EH (cell line): ENCODE measurements at regions not wholly inside any gene's neighbourhood (a gene's known extent, or its start where the extent isn't known, plus 50 kb on each side); places are given as distances from the start of the nearest gene placed in this dataset.

Source experiments
- DNase-seq: peaks from one replicate; pipeline ENCODE4 v3.0.0-alpha.2; 2015; ENCODE audit warnings: low read depth

DNA sequence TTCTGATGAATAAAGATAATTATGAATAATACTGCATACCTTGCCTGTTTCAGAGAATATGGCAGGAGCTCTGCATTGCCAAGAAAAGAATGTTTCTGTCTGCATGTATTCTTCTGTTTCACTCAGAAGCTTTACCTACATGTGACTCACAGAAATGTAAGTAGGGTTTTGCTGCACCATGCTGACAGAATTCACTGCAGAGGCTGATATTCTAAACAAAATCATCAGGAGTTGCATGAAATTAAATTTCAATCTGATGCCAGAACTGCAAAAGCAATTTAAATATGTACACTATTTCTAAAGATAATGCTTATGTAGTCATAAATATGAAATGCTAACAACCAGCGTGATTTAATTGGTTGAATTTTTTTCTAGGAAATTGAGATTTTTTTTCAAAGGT lies 332.8 kb upstream of the FSHR start:
- no peak for DNase-seq

DNA sequence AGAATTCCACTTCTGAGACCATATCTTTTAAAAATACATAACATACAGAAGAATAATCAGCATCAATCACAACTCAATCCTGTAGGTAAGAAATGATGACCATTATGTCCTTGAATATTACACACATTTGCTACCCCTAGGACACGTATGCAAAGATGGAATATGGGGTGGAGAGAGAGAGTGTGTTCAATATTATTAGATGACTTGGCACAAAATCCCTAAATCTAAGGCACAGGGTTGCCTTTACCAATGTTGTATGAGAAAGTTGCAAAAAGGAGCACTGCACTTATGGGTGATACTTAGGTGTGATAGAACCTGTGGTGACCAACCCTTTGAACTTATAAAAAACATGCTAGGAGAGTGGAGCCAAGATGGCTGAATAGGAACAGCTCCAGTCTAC lies 326.2 kb upstream of the FSHR start:
- no peak for DNase-seq

DNA sequence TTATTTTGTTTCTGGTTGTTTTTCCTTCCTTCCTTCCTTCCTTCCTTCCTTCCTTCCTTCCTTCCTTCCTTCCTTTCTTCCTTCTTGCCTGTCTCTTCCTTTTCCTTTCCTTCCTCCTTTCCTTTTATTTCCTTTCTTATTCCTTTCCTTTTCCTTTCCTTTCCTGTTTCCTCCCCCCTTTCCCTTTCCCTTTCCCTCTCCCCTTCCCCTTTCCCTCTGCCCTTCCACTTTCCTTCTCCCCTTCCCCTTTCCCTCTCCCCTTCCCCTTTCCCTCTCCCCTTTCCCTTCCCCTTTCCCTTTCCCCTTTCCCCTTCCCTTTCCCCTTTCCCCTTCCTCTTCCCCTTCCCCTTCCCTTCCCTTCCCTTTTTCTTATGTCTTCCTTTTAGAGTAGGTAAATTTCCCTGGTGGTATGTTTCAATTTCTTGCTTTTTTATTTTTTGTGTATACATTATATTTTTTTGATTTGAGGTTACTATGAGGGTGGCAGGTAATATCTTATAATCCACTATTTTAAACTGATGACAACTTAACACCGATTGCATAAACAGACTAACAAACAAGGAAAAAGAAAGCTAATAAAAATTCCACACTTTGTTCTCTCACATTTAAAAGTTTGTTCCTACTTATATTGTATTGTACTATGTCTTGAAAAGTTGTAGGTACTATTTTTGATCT lies 311.0 kb upstream of the FSHR start:
- DNase-seq = no peak

DNA sequence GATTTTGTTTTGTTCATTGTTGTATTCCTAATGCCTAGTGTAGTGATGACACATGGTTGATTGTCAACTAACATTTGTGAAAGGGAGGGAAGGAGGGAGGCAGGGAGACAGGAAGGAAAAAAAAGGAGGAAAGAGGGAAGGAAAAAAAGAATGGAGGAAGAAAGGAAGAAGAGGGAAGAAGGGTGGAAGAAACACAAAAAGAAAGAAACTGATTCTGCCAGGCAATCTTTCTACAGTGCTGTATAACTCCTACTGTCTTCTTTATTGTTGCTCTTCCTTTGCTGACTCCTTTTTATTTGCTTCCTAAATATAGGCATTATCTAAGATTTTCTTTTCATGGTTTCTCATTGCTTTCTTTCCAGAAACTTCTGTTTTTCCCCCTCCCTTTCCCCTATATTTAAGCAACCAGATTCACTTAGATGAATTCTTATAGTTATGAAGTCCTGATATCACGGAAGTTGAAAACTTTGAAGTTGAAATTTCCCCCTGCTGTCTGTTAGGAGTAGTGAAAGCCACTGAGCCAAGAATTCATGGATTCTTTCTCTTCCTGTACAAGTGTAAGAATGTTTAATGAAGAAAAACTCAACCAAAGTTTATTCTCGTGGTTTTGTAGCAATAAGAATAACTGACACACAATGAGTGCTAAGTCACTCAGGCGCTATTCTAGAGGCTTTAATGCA lies 305.1 kb upstream of the FSHR start:
- no peak for DNase-seq

DNA sequence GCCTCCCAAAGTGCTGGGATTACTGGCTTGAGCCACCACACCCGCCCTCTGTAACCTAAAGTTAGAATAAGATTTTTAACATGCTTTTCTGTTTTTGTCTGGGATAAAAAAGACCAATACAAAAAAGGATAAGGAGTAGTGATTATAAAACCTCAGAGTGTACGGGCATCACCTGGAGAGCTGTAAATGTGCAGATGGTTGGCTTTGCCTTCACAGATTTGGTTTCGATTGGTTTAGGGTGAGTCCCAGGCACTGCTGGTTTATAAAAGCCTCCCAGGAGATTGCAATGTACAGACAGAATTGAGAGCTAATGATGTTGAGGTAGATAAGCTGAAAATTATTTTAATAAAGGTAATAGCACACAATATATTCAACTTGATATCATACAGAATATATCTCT lies 289.7 kb upstream of the FSHR start:
- DNase-seq = no peak

DNA sequence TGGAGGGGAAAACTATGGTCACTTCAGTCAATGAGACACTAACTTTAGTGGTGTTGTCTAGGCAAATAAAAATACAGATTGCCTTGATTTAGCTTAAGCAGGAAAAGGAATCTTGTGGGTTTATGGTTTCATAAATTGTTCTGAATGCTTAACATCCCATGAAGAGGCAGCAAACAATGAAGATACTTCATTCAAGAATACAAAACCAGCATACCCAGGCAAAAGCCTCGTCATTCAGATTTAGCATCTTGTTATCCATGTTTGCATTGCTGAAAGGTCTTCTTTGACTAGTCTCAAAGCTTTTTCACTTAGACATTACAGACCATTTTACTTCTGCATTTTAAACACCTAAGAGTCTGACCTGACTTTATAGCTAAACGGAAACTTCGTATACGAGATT lies 272.7 kb upstream of the FSHR start:
- DNase-seq = no peak

DNA sequence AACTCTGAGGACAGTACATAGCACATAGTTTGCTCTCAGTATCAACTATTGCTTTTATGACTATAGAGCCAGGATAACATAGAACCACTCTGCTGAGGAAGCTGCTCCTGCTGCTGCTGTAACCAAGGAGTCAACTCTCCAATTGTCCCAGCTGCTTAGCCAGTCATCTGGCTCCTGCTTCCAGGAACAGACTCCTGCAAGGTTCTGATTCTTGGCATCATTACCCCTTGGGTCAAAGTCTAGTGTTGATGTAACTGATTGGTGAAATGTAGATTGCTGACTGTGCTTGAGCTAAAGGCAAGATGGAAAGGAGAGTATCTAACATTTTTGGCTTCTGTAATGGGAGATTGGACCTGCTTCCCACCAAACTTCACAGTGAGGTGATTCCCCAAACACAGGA lies 261.9 kb upstream of the FSHR start:
- no peak for DNase-seq

DNA sequence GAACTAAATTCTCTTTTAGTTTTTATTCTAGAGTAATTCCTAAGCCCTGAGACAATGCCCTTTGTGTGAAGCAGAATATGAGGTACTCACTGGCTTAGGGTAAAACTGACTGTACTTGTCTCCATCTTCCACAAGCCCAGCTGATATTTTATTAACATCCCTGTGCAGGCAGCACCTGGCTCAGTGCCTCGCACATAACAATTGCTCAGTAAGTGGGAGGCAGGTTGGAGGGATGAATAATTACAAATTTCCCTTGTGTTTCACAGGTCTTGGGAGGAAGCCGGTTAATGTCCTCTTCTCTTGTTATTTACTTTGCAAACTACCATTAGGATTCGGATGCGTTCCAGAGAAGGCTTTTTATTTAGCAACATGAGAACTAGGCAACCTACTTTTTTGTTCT lies 249.8 kb upstream of the FSHR start:
- no peak for DNase-seq

DNA sequence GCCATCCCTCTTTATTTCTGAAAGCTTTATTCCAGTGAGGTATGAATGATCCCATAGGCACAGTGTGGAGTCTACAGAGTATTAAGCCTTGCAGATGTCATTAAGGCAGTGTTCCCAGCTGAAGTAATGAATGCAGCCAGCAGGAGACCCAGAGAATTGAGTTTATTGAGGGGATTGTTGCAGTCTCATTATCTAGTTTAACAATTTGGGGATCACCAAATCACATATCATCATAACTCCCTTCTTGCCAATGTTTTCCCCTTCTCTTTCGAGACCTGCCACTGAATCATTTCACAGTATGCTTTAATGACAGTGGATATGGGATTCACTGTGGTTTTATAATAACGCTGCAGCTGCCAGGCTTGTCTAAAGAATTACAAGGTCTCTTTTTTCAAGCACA lies 249.3 kb upstream of the FSHR start:
- DNase-seq = no peak

DNA sequence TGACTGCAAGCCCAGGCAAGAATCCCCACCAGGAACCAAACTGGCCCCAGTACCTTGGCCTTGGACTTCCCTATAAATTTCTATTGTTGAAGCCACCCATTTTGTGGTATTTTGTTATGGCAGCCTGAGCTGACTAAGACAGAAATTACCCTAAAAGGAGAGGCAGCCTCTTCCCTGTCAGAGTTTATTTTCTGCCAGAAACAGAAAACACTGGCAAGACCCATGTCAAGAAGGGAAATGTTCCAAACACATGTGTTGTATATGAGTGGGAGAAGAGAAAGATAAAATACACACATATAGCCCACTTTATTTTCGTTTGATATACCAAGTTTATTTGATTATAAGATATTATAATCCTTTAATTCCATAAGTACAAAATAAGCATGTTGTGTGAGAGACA lies 225.1 kb upstream of the FSHR start:
- no peak for DNase-seq

DNA sequence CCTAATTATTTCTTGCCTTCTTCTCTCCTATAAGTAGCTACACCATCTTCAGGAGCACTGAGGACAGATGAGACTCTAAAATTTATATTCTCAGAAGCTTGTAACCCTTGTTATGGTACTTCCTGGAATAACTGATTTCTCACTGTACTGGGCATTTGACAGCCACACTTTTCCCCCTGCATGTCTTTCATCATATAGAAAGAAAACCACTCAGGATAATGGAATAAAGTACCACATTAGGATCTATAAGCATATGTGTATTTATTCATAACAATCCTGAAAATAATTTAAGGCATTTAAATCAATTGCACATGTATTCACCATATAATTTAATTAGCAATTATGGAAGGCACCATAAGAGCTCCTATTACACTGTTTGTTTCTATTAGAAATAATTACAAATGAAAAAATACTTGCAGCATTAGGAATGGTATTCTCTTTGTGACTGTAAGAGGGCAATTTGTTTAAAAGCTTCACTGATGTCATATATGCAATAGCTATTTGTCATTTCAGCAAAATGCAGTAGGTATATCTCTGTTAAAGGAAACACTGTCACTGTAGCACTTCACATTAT lies 216.9 kb upstream of the FSHR start:
- no peak for DNase-seq

DNA sequence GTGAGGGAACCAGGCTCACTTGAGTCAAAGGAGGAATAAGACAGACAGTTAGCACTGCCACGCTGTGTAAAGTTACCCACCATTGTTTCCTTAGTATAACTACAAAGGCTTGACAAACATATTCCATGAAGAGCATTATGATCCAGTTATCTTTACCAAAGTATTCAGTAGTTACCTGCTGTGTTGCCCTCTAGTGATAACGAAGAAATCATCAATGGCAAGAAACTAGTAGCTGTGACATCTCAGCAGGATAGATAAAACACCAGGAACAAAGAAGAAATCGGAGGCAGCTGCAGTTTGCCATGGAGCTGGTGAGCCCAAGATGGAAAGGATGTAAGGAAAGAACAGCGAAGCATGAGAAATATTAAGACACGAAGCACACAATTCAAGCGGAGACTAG lies 215.3 kb upstream of the FSHR start:
- no peak for DNase-seq

DNA sequence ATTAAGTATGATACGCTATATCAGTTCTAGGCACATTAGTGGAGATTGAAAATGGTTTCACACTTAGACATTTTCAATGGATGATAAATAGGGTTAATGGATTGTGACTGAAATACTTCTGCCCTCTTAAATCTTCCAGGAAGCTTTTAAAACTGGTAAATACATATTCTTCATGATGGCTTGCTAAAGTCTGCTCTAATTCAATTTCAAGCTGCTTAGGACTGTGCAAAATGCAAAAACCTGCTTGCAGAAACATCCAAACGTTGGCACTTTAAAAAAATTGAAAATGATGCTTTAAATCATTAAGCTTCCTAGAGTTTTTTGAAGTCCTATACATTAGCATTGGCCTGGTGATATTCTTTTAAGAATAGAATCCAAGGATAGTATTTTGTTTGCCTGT lies 214.8 kb upstream of the FSHR start:
- DNase-seq = no peak

DNA sequence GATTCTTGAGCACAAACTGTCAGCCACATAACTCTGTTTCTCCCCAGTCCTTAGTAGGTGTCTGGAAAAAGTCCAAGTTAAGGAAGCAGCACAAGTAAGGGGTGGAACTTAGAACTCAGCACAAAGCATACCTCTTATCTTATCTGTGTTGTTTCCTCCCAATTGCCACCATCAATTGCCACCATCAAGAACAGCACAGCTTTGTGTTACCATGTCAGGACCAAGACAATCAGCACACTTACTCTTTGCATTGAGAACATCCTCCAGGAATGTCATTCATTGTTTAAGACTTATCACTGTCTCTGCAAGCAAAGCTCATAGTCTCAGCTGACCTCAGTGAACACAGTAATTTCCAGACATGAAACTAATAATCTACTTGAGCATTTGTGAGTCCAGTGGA lies 212.7 kb upstream of the FSHR start:
- DNase-seq = no peak

DNA sequence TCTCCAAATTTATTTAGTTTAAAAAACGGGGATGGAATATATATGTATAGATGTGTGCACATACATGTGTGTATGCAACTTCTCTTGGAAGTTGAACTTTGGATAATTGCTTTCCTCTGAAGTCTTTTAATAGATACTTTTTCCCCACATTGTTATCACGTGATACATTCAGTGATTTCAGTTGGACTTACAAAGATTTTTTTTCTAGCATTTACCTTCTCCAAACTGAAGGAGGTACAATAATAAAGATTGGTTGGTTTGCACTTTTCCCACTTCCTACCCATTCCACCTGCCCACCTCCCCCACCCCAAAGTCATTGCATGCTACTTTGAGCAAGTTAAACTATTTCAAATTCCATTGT lies 206.1 kb upstream of the FSHR start:
- DNase-seq = no peak

DNA sequence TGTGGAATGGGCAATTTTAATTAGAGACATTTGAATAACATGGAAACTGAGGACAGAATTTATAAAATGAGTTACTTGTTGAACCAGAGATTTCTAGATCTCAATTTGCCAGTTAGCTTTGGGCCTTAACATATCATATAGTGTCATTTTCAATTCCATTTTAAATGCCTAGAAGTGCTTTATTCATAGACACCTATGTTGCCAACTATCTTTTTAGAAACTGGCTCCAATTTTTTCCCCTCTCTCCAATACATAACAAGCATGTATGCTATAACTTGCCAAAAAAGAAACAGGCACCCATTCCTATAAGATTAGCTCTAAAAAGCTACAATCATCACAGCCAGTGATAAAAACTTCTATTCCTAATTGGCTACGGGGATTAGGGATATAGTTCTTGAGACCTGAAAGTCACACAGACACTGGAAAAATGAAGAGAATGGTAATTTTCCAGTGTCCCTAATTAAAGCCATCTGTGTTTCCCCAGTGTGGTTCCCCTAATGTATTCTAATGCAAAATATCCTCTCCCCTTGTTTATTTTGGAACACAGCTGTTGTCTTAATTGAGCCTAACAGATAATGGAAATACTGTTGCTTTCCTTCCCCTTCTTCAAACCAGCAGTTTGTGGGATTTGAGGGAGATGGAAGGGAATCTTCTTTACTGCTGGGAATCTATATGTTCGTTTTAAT lies 205.5 kb upstream of the FSHR start:
- peak; percentile 0 for DNase-seq

DNA sequence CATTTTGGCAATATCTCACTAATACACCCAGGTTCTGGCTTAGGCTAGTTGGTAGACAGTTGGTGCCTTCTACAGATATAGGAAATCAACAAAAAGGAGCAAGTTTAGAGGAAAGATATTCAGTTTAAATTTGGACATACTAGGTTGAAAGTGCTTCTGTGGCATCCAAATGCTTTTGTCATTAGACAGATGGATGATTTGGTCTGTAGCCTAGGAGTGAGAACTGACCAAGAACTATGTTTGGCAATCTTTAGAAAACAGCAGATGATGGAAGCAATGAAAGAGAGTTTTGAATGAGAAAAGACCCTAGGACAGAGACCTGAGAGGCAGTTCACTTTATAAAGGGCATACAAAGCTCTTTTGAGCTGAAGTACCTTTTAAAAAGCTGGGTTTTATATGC lies 201.3 kb upstream of the FSHR start:
- DNase-seq = no peak

DNA sequence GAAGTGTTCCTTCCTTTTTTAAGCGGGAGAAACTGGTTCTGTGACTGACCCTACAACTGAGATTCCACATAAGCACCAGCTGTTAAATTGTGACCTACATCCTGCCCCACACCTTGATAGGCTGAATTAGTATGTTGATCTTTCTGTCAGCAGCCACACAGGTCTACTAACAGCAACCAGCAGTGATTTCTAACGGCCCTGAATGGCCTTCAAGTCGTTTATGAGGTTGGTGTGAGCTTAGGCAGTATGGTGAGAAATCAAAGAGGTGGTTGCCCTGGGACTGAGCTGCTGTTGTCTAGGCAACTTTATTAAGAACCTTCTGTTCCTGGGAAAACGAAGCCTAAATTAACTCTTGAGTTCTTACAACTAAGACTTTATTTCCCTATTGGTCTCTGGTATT lies 197.2 kb upstream of the FSHR start:
- DNase-seq = no peak

DNA sequence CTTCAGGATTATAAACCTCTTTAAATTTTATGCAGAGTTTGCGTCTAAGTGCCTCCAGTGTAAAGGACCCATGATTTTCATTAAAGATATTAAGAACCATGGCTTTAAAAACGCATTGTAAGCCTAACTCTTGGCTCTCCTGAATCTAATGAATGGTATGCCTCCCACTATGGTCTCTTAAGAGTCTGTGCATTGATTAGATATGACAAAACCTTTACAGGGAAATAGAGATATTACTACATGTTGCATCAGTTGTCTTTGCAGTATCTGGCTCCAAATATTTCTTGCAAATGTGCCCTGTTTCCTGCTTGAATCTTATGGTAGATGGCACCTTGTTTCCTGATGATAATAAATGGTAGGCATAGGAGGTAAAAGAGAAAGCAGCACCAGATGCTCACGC lies 189.3 kb upstream of the FSHR start:
- no peak for DNase-seq

DNA sequence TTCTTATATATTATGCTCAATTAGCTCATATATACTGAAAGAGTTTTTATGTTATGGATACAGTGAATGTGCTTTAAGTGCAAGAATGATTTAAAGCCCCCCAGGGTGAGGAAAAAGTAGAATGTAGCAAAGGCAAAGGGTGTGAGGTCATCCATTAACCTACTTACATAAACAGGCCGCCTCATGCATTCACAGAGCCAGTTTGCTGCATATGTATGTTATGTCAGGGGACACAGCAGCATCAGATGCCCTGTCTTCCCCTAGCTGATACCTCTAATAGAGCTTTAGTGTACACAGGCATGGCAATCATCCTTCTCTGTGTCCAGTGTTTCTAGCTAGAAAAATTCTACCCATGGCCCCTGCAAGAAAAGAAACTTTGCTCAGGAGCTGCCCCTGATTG lies 187.8 kb upstream of the FSHR start:
- no peak for DNase-seq

DNA sequence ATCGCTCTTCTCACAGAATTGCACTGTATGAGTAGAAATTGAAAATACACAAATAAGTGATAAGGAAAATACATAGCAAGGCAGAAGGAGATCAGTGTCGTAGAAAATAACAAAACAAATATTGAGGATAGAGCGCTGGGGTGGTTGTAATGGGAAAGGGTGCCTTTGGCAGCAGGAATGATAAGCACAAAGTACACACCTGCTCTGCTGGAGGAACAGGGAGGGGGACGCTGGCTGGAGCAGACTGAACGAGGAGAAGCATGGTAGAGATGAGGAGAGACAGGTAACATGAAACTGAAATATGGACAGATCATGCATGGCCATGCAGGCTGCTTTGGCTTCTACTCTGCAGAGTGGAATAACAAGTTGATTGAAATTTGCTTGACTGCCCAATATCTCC lies 181.2 kb upstream of the FSHR start:
- DNase-seq = no peak

DNA sequence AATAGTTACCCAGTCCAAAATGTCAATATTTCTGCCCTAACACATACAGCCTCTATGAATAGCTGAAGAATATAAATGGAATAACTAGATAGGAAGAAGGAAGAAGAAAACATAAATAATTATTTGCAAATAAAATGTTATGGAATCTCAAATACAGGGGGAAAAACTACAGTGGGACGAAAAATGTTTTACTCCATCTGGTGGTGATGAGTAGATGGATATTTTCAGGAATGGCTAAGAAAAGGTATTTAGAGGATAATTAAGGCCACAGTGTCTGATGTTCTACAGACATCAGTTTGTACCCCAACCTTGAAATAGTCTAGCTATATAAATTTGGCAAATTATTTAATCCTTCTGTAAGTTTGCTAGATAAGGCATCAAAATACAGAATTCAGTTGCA lies 178.1 kb upstream of the FSHR start:
- peak; percentile 2 for DNase-seq

DNA sequence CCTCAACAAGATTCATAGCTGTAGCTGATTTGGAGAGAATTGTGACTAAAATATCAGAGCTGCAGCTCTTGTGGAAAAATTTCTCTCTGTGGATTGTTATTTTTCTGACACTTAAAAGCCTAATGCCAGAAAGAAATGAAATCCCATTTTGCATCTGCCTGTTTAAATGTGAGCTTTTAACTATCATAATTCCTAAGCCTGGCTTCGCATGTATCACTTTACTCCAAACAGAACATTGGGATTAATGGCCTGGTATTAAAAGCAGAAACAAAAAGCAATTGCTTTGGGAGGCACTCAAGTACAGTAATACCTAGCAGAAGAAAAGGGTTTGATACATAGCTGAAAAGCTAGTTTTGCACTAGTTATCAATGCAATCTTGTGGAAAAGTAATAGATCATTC lies 164.2 kb upstream of the FSHR start:
- DNase-seq = no peak

DNA sequence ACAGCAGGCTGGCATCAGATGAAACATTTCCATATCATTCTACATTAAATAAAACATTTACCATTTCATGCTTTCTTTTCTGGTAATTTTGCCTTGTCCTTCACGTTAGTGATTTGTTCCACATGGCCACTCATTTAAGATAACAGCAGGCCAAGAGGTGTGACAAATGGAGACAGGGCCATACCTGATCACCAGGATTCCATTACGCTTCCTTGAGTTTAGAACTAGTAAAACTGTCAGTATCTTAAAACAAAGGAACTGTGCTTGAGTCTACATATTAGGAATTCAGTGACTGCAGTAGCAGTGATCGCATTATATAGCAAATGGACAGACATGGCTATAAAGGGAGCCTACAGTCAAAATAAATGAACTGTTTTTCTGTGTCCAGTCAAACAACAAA lies 155.1 kb upstream of the FSHR start:
- DNase-seq = no peak
